ENCODE measurements at regions not wholly inside any gene's neighbourhood (a gene's known extent, or its start where the extent isn't known, plus 50 kb on each side); places are given as distances from the start of the nearest gene placed in this dataset.
"Not testable (repeated sequence)": the region's sequence is repeated elsewhere in the genome, so short reads cannot be mapped to it uniquely, and the experiment has no call there.

DNA sequence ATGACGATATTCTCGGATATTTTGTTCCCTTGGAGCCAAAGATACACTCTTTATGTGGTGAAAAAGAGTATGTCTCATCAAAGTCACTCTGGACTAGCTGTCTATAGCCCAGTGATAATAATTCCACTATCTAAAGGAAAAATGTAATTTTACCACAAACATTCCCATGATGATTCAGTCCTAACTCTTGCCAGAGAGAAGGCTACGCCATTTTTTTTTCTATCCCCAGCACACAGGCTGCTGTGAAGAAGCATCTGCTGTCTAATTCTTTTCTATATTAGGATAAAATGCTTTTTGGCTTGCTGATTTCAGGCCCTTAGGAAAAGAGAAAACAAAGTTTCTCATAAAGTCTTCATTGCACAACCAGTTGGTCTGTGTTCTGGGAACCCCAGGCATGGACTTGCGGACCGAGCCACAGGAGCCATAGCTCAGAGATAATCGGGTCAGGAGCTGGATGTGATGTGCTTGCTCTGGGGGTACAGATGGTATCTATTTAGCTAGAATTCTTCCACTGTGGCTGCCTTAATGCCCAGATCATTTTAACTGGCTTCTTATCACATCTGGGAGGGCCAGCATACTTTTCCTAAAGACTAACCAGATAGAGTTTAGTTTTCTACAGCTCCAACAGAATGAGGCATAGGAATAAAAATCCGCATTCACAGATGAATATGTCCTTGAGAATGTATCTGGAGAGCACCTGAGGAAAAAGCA is 683.7 kb upstream of the ID4 start:
- no peak for DNase-seq (ENCODE audit: low read depth)

DNA sequence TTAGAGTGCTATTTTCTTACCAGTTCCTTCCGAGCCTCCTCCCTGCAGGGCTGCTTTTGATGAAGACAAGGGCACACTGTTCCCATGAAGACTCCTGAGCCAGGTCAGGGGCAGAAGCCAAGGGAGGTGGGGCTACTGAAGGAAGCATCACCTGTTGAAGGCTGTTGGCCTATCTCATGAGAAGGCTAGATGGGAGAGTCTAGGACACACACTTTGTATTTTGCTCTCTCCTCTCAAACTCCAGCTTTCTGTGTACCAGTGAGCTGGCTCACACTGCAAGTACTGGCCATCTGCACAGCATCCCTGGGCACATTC is 683.2 kb upstream of the ID4 start:
- DNase-seq (ENCODE audit: low read depth): no peak

DNA sequence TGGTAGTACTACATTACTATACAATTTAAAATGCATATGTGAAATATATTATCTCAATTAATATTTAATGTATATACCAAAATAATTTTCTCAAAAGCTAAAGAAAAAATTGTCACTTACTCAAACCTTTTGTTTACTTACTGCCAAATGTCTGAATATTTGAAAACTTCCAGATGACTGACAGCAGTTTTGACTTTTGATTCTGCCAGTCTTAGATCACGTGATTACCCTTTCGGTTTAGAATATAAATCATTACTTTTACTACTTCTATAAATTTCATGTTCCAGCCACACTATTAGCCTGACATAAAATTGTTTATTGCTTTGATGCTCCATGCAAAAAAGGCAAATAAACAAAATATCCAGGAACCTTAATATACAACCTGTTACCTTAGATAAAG is 680.7 kb upstream of the ID4 start:
- DNase-seq (ENCODE audit: low read depth): no peak

DNA sequence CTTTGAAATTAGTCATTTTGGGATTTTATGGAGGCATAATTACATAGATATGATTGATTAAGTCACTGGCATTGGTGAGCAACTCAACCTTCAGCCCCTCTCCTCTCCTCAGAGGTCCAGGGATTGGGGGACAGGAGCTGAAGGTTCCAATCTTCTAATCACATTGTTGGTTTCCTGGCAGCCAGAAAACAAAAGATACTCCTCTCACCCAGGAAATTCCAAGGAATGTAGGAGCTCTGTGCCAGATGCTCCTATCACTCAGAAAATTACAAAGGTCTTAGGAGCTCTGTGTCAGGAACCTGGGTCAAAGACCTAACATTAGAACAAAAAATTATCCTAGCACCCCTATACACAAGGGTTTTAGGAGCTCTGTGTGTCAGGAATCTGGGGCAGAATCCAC is 679.7 kb upstream of the ID4 start:
- DNase-seq (ENCODE audit: low read depth): no peak

DNA sequence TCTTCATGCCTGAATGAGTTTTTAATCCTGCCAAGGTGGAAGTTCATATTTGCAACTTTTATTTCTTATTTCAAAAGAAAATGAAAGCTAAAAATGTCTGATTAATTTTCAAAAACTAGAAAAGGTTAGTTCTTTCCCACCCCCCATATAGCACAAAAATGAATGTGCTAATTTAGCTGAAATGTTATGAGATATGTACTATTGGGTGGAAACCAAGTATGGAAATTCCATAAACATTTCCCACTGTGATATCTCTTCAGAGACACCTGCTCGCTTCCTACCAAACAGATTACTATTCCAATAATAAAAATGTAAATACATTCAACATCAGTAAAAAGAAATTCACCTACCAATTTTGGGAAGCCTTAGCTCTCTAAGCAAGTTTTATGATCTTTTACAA is 678.6 kb upstream of the ID4 start:
- DNase-seq (ENCODE audit: low read depth): no peak

DNA sequence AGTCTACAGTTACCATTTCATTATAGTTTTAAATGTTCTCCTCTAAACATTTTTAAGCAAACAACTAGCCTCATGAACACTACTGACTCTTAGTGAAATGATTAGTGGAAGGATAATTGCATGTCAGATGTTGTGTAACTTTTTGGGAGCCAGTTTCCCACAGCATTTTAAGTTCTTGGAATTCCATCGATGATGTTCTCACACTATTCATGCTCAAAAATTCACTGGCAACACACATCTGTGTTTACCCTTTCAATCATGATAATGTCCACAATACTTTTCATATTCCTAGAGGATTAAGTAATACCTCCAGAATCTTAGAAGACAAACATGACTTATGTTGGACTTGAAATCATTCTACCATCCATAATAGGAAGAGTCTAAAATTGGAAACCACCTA is 678.1 kb upstream of the ID4 start:
- DNase-seq (ENCODE audit: low read depth): no peak

DNA sequence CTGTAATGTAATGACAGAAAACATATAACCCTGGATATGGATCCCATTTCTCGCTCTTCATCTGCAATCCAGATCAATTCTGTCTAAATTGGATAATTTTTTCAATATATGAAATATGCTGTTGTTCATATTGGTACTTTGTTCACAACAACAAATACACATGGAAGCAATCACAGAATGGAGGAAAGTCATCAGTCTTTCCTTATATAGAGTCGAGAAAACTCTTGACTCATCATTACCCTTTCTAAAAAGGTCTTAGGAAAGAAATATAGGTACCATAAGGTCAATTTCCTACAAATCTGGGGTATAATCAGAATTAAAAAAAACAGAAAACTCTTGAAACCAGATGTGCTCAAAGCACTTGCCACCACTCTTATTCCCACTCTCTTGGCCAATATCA is 677.6 kb upstream of the ID4 start:
- no peak for DNase-seq (ENCODE audit: low read depth)

DNA sequence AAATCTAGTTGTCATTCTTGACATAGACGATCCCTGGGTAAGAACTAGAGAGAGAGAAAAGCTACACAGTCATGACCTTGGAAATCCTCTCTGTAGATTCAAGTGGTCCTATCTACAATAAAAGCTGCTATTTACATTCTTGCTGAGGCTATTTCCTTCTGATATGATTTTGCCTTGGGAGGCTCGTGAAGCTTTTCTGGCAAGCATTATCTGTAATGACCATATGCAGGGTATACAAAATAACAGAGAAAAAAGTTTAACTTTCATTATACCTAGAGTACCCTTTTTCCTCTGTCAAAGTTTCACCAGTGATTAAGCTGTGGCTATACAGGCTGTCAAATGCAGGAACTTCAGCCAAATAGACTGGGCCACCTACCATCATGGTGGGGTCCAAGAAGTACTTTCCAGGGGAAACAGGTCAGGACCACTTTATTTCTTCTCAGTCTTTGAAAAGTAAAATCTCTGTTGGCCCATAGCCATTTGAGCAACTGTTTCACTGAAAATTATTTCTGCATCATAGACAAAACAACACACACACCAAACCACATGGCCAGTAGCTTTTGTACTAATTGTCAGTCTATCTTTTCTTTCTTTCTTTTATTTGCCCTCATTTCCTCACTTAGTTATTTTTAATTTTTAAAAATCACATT is 677.0 kb upstream of the ID4 start:
- no peak for DNase-seq (ENCODE audit: low read depth)

DNA sequence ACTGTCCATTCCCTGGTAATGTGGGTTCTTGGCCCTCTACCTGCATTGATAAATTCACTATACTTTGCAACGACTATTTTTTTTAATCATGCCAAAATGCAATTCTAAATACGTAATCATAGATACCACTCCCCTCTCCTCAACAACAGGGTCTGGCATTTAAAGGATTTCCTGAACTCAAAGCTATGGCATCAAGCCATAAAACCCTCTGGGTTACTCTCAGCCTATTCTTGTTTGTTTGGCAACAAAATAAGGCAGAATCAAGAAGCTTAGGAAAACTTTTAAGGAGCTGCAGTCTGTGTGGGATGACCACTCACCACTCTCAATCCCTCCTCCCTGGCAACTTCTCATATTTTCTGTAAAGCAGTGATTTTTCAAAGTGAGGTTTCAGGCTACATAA is 669.9 kb upstream of the ID4 start:
- DNase-seq (ENCODE audit: low read depth): no peak

DNA sequence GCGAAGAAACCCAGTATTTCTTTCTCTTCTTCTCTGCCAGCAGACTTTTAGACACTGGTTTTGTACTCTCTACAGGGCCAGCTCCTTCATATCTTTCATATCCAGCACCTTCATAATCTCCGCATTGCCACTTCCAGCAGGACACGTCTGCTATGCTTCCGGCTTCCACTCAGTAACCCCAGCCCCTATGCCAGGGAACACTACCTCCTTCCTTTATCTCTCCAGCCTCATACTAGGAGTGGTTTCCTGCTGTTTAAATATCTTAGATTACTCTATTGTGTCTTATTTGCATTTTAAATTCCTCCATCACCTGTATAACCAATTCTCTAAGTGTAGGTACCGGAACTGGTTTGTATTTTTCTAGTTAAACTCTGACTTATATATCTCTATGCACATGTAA is 667.8 kb upstream of the ID4 start:
- no peak for DNase-seq (ENCODE audit: low read depth)

DNA sequence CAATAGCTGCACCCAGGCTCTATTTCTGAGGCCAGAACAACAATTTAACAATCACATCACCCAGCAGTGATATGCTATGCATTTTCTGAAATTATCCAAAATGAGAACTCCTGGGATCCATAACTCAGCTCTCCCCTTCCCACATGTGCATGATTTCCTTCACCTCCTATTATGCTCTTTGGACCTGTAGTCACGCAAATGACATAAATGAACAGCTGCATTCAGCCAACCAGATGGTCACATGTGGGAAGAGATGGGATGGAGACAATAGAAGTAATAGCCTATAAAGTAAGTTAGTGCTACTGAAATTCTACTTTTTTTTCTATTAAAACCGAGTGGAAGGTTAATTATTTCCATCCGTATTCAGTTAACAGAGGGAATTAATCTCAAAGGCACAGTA is 662.1 kb upstream of the ID4 start:
- no peak for DNase-seq (ENCODE audit: low read depth)

DNA sequence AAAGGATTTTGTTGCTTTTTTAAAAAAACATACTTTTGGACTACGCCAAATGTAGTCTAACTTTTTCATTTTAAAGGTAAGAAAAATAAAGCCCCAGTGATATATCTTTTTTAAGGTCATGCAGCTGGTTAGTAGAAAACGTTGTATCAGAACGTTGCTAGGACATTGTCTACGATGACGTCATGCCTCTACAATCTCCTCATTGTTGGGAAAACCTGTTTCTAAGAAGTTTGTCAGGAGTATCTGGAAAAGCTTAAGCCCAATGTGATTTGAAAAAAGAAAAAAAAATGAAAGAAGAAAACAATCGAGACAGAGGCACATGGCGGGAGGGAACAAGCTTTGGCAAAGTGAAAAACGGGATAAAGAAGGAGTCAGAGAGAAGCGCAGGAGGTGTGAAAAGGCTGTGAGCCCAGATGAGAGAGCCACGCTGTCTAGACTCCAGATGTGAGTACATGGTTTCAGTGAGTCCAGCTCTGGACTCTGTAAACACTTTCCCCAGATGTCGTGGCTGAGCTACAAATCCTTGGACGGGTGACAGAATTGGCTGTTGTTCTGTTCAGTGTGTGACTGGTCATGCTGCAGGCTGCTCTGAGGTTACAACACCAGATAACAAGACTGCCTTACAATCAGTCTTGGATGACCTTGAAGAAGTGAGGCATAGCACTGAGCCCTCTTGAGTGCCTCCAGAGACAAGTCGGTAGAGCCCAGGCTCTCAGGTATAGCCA is 656.7 kb upstream of the ID4 start:
- no peak for DNase-seq (ENCODE audit: low read depth)

DNA sequence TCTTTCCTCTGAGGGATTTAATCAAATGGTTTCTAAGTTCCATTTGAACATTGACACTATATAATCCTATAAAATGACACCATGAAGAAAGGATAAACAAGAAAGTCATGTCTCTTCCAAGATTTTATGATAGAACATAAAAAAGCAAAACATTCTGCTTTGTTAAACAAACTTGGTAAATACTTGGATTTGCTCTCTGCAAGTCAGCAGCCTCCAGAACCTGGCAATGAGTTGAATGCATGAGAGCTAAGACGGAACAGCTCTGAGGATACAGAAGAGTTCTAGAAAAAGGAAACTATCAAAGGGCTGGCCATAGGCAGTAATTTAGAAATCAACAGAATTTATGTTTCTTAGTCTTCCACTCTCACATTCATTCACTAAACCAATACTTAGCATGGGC is 656.0 kb upstream of the ID4 start:
- no peak for DNase-seq (ENCODE audit: low read depth)

DNA sequence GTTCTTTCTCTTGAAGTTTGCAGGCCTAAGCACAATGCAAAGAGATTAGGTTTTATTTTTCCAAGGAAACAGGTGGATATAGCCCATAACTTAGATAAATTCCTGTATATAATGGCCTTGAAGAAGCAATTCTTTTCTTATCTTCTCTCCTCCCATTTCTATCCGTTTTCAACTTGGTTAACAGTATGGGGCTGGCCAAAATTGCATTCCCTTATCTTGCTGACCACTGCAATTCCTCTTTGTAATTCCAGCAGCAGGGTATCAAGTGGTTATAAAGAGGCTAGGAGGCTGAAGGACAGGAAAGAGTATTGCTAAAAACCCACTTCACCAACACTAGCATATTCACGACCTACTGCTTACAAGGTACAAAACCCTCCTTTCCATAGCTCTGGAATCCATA is 643.5 kb upstream of the ID4 start:
- DNase-seq (ENCODE audit: low read depth): no peak

DNA sequence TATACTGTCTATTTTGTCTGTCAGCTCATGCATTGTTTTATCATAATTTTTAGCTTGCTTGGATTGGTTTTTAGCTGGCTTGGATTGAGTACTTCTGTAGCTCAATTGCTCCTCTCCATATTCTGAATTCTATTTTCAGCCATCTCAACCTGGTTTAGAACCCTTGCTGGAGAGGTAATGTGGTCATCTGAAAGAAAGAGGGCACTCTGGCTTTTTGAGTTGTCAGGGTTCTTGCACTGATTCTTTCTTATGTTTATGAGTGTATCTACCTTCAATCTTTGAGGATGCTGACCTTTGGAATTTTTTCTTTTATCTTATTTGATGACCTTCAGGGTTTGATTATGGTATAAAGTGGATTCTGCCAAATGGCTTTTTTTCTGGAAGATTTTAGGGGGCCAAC is 632.7 kb upstream of the ID4 start:
- no peak for DNase-seq (ENCODE audit: low read depth)

DNA sequence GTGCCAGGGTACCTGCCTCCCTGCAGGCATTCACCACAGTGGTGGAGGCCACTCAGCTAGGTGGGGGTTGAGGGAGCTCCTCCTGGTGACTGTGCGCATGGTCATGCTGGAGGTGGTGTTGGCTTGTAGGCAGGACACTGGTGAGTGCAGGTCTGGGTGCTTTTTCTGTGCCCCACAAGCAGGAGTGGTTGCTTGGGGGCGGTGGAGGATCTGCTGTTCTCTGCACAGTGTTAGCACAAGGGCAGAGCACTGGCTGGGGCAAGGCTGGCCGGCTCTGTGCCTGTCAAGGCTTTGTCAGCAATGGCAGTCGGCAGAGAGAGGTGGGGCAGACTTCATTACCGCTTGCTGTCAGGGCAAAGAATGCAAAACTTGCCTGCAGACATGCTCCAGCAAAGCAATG is 632.1 kb upstream of the ID4 start:
- DNase-seq (ENCODE audit: low read depth): no peak

DNA sequence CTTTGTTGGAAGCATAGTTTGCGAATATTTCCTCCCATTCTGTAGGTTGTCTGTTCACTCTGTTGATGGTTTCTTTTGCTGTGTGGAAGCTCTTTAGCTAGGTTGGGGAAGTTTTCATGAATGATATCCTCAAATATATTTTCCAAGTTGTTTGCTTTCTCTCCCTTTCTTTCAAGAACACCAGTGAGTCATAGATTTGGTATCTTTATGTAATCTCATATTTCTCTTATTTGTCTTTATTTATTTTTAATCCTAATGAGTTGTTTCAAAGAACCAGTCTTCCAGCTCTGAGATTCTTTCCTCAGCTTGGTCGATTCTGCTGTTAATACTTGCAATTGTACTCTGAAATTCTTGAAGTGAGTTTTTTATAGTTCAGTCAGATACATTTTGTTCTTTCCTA is 628.0 kb upstream of the ID4 start:
- no peak for DNase-seq (ENCODE audit: low read depth)

DNA sequence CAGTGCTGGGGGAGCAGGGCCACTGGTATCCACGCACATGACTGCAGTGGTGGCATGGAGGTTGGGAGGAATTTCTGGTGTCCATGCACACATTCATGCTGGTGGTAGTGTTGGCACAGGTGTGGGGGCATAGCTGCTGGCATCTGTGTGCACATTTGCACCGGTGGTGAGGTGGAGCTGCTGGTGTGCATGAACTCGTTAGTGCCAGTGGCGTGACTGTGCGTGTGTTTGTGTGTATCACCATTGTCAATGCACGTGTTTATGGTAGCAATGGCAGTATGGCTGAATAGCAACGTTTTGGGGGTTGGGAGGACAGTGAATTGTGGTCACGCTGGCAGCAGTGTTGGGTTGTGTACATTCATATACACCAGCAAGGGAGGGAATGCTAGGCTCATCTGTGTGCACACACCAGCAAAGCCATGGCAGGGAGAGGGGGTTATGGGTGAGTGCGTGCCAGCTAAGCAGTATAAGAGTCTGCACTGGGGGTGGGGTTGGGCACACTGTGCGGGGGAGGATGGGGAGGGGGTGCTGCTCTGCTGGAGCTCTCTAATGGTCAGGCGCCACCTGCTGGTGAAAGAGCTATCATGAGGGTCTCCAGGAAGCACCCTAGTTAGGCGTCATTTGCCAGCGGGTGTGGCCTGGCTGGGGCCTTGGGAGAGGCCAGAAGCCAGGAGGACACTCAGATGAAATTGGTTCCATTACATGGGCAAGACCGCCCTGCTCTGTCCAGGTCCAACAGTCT is 626.1 kb upstream of the ID4 start:
- no peak for DNase-seq (ENCODE audit: low read depth)

DNA sequence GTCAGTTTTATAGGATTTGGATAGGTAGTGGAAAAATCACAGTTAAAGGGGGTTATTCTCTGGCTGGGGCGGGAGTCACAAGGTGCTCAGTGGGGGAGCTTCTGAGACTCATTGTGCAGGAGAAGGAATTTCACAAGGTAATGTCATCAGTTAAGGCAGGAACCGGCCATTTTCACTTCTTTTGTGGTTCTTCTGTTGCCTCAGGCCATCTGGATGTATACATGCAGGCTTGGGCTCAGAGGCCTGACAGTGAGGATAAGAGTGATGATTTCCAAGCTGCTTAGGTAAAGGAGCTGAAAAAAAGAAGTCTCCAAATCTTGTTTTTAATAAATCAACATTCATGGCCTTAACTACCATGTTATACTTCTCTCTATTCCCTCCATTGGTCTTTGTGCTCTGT is 622.9 kb upstream of the ID4 start:
- DNase-seq (ENCODE audit: low read depth): no peak

DNA sequence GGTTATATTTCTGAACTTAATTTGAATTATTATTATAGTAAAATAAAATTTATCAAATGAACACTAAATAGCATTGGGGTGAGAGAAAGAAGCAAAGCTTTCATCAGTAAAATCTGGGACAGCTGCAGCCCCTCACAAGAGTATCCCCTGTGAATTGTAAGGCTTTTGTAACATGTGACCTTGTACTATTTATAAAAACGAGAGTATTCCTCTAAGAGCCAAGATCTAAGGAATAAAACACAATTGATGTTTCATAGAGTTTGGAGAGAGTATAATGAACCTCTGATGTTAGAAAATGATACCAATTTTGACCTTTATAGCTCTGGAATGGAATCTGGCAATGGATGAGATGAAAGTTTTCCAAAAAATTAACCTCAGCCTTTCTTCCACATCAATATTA is 617.2 kb upstream of the ID4 start:
- DNase-seq (ENCODE audit: low read depth): no peak

DNA sequence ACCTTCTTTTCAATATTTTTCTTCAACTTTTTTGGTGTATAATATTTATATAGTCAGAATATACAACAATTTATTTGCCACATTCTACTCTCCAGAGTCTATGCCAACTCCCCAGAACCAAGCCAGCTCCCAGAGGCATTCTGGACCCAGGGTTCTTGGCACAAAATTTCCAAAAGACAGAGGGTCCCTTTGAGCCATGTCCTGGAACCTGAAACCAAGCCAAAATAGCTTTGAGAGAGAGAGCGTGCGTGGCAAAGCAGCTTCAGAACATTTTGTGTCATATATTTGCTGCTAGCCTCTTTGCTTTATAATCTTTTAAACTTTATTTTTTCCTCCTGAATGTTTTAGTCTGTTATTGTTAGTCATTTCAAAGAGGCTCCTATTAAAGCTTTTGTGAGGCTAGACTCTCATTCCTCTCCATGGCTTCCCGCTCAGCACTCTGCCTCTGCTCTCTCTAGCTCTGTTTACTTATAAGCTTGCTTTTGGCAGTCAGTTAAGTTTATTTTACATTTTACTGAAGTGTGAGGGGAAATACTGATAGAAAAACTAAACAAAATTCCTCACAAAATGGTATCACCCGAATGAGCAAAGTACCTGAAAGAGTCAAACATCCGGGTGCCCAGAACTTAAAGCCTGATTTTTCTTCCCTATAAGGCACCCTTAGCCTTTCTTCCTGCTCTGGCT is 605.1 kb upstream of the ID4 start:
- no peak for DNase-seq (ENCODE audit: low read depth)

DNA sequence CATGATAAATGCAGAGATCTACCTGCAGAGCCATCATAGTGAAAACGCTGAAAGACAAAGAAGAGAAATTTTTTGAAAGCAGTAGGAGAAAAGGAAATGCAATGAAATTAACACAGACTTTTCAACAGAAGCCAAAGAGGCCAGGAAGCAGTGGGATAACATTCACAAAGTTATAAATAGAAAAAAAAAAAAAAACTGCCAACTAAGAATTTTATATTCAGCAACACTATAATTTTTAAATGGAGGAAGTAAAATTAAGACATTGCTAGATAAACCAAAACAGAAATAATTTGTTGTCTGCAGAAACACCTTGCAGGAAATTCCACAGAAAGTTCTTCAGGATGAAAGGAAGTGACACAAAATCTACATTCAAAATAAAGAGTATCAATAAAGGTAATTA is 591.5 kb upstream of the ID4 start:
- DNase-seq (ENCODE audit: low read depth): no peak

DNA sequence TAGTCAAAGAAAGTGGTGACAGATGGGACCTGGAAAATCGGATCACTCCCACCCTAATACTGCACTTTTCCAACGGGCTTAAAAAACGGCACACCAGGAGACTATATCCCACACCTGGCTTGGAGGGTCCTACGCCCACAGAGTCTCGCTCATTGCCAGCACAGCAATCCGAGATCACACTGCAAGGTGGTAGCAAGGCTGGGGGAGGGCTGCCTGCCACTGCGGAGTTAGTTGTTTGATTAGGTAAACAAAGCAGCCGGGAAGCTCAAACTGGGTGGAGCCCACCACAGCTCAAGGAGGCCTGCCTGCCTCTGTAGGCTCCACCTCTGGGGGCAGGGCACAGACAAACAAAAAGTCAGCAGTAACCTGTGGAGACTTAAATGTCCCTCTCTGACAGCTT is 590.0 kb upstream of the ID4 start:
- not testable (repeated sequence) for DNase-seq (ENCODE audit: low read depth)
